ENCODE measurements at regions not wholly inside any gene's neighbourhood (a gene's known extent, or its start where the extent isn't known, plus 50 kb on each side); places are given as distances from the start of the nearest gene placed in this dataset.

- DNase-seq: no peak
Observed at GRCh38 chr2:221817878-221818277, 245.8 kb upstream of the EPHA4 start.

DNA sequence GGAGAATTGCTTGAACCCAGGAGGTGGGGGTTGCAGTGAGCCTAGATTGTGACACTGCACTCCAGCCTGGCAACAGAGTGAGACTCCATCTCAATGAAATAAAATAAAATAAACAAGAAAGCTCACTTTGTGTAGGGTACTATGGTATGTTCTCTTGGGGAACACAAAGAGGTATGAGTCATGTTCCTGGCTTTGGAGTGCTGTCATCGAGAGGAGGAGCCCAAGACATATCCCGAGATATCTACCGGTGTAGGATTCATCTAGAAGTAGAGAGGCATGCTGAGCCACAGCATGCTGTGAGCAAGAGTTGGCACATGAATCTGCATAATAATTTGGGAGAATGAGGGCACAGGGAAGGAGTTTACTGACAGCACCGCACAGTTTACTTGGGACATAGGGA is 244.9 kb upstream of the EPHA4 start:
- no peak for DNase-seq

GRCh38 chr2:221816566-221816965 is 244.5 kb upstream of the EPHA4 start:
- no peak for DNase-seq

DNA sequence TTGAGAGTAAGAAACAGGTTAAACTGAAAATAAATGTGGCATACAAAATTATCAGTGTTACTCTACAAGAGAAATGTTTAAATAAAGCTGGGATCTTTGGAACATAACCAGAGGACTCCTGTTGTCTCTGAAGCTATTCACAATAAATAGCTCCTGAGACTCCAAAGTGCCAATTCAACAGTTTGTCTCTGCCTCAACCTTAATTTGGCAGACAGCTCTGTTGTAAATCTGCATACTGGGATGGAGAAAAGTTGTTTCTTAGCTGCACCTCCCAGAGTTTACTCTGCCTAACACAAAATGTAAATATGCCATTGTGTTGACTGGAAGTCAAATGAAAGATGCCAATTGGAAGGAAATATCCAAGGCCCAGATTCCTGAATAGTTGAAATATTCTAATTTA is 238.5 kb upstream of the EPHA4 start:
- DNase-seq: no peak

DNA sequence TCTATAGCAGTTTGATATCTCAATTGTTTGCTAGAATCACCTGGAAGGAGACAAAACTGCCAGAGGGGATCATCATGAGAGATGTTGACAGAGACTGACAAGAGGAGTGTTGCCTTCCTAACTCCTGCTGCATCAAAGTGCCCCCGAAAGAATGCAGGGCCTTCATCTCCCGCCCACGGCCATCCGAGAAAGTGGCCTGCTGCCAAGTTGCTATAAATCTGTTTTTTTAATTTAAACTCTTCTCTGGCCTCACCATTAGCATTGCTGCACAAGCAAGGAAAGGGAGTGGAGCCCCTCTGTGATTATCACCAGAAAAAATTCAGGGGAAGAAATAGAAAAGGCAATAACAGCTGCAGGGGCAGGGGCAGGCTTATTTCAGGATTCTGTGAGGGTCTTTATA is 238.1 kb upstream of the EPHA4 start:
- DNase-seq: no peak

- no peak for DNase-seq
Observed at GRCh38 chr2:221808488-221808887, 236.4 kb upstream of the EPHA4 start.

DNA sequence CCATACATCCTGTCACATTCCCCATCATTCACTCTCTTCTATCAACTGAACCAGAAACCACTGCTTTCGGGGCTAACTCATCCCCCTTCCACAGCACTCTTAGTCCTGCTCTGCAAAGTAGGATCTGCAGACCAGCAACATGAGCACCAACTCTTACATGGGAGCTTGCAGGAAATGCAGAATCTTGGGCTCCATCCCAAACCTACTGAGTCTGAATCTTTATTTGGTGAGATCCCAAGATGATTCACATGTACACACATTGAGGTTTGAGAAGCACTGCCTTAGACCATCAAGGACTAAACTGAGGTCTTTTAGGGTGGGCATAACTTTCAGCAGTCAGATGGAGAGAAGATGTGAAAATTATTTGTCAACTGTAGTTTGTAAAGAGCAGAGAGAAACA is 235.6 kb upstream of the EPHA4 start:
- no peak for DNase-seq

GRCh38 chr2:221802089-221802488 is 230.0 kb upstream of the EPHA4 start:
- DNase-seq: no peak

DNA sequence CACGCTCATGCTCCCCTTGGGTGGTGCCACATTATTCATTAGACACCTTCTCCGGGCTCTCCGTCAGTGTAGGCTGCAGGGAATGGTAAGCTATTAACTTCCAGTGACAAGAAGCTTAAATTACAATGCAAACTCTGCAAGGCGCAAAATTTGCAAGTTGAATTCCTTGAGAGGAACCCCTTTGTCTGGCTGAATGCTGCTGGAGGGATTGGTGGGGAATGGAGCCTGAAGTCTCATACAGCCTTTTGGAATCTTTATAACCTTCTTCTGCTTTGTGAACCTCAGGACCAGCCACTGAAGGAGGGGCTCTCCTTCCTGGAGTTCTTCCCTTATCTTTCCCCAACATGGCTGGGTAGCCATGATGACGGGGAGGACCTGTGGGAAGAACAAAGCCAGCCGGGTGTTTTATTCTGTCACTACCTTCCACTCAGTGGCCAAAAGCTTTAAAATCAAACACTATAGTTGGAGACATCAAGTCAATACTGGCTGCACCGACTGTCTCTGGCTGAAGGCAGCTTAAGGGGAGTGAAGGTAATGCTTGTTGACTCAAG is 220.9 kb upstream of the EPHA4 start:
- DNase-seq: no peak

GRCh38 chr2:221791844-221792243 is 219.7 kb upstream of the EPHA4 start:
- DNase-seq: no peak

GRCh38 chr2:221787561-221787960 is 215.5 kb upstream of the EPHA4 start:
- DNase-seq: no peak

DNA sequence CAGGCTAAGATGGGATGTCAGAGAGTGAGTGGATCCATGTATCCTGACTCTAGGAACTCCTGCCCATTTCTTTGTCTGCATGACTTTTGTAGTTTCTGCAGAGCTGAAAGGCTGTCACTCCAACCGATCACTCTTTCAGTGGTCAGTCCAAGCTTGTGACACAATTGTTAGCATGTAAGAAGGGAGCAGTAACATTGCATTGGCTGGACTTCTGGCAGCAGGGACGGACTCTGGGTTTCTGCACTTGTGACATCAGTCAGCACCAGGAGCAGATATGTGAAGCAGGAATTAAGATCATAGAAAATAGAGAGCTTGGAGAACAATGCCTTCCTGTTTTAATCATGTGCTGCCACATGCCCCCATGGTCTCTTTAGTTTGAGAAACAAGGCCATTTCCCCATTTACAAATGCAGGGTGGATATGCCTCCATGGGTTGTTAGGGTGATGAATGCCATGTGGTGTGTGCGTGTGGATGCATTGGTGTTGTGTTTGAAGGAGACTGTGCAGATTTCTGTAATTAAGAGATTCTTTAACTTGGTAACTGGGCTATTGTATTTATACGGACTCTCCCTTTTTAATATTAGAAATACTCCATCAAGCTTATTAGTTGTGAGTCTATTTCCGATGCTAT is 214.3 kb upstream of the EPHA4 start:
- no peak for DNase-seq

- no peak for DNase-seq
Observed at GRCh38 chr2:221780281-221780688, 208.2 kb upstream of the EPHA4 start.

DNA sequence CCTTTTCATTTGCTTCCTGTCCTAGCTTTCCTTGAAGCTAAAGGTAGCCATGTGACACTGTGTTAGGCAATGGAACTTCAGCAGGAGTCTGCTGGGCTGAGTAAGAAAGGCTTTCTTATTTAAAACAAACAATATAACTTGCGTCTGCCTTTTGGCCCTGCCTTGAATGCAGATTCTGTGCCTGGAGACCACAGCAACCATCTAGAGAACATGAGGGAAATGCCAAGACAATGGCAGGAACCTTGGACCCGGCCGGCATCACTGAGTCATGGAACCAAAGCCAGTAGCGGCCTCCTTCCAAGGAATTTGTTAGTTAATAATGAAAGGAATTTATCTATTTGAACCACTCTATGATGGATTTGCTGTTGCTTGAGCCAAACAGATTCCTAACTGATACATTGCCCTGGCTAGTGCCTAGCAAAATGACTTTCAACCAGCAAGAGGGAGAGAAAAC is 207.5 kb upstream of the EPHA4 start:
- DNase-seq: no peak

- no peak for DNase-seq
Observed at GRCh38 chr2:221778025-221778424, 205.9 kb upstream of the EPHA4 start.

DNA sequence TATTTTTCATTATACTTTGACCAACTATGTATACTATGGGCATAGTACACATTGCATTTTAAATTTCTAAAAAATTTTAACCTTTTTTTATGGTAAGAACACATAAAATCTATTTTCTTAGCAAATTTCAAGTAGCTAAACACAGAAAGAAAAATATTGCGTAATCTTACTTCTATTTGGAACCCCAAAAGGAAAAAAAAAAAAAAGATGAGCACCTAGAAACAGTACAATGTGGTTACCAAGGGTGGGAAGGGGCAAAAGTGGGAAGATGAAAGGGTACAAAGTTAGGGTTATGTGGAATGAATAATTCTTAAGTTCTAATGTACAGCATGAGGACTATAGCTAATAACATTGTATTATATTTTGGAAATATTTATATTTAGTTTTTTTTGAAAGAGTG is 205.0 kb upstream of the EPHA4 start:
- no peak for DNase-seq

GRCh38 chr2:221775096-221775495 is 203.0 kb upstream of the EPHA4 start:
- DNase-seq: no peak

DNA sequence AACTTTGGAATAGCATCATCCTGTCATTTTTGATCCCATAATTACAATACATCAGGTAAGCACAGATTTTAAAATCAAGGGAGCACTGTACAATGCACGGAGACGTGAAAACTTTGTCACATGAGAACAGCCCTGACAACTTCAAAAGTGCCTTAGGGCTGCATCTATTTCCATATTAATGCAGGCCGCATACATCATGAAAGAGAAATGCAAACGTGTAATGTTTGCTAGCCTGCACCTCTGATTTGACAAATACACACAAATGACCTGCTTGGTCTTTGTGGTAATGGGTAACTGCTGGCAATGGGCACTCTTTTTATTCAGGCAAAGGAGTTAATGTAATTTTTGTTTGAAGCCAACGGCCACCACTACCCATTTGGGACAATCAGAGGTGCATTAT is 202.0 kb upstream of the EPHA4 start:
- no peak for DNase-seq

- no peak for DNase-seq
Observed at GRCh38 chr2:221771297-221771696, 199.2 kb upstream of the EPHA4 start.

- DNase-seq: no peak
Observed at GRCh38 chr2:221767106-221768012, 195.3 kb upstream of the EPHA4 start.

- no peak for DNase-seq
Observed at GRCh38 chr2:221762496-221762895, 190.4 kb upstream of the EPHA4 start.

GRCh38 chr2:221761260-221761659 is 189.2 kb upstream of the EPHA4 start:
- DNase-seq: no peak

- peak; percentile 89 for DNase-seq
Observed at GRCh38 chr2:221758076-221758475, 186.0 kb upstream of the EPHA4 start.

GRCh38 chr2:221753401-221753800 is 181.3 kb upstream of the EPHA4 start:
- DNase-seq: peak; percentile 75

All from MV-4-11 (cell line).